IMR-90 (cell line): ENCODE measurements at regions not wholly inside any gene's neighbourhood (a gene's known extent, or its start where the extent isn't known, plus 50 kb on each side); places are given as distances from the start of the nearest gene placed in this dataset.

ENCODE experiments used
- ATAC-seq: fragments of 200-7000 bp; cut with Tn5 transposase; 2 replicates; pipeline ENCODE4 v1.9.1; 2020; ENCODE audit warnings: low read depth, mild to moderate bottlenecking, moderate library complexity
- BruUV-seq: library from RNA; stranded (reverse); fragments of 400-500 nt; replicated peaks from 2 replicates; lab custom pipeline; 2021; lab: Mats Ljungman, UMichigan
- CTCF ChIA-PET: fragments of 300-600 bp; formaldehyde crosslinking; extraction: SDS; loops from one replicate; lab custom pipeline; 2021; ENCODE audit warnings: antibody characterized with exemption; lab: Yijun Ruan, JAX
- POLR2A ChIA-PET: fragments of 300-600 bp; sonication (Branson Sonifier 250); formaldehyde crosslinking; loops from one replicate; lab custom pipeline; 2022; ENCODE audit warnings: antibody characterized with exemption; ENCODE audit not compliant: unreplicated experiment; lab: Charles Lee
- DNase-seq: peaks from one replicate; pipeline ENCODE4 v3.0.0; 2013
- H2AFZ ChIP-seq: replicated peaks from 2 replicates; pipeline ENCODE3; 2013; ENCODE audit warnings: low read length, mild to moderate bottlenecking; ENCODE audit not compliant: poor library complexity
- H2AK5ac ChIP-seq: 2 replicates; pipeline ENCODE4 v1.6.1; 2013; ENCODE audit warnings: low read depth, low read length, inconsistent platforms
- H2AK9ac ChIP-seq: replicated peaks from 2 replicates; pipeline ENCODE3; 2013; ENCODE audit warnings: mild to moderate bottlenecking, low read depth, low read length, moderate library complexity; ENCODE audit not compliant: poor library complexity
- H2BK120ac ChIP-seq: 2 replicates; pipeline ENCODE4 v1.6.1; 2013; ENCODE audit warnings: low read depth, low read length, inconsistent platforms
- H2BK15ac ChIP-seq: 3 replicates; pipeline ENCODE4 v1.6.1; 2013; ENCODE audit warnings: low read depth, low read length, inconsistent platforms
- H2BK20ac ChIP-seq: 2 replicates; pipeline ENCODE4 v1.6.1; 2013; ENCODE audit warnings: low read depth, mild to moderate bottlenecking, inconsistent platforms, low read length, moderate library complexity
- H2BK5ac ChIP-seq: 2 replicates; pipeline ENCODE4 v1.6.1; 2013; ENCODE audit warnings: mild to moderate bottlenecking, low read depth, low read length, inconsistent platforms; ENCODE audit not compliant: poor library complexity, severe bottlenecking
- H3K14ac ChIP-seq: replicated peaks from 2 replicates; pipeline ENCODE4 v1.6.1; 2013; ENCODE audit warnings: low read depth, low read length, inconsistent platforms
- H3K18ac ChIP-seq: 2 replicates; pipeline ENCODE4 v1.6.1; 2013; ENCODE audit warnings: low read depth, low read length, control low read depth
- H3K23ac ChIP-seq: 2 replicates; pipeline ENCODE4 v1.6.1; 2013; ENCODE audit warnings: low read depth, low read length, inconsistent platforms
- H3K27ac ChIP-seq: 2 replicates; pipeline ENCODE4 v1.5.1; 2013; ENCODE audit warnings: mild to moderate bottlenecking, control low read depth, low read length; ENCODE audit not compliant: insufficient read depth
- H3K27me3 ChIP-seq: 2 replicates; pipeline ENCODE4 v1.6.1; 2013; ENCODE audit warnings: low read length; ENCODE audit not compliant: control insufficient read depth, insufficient read depth
- H3K36me3 ChIP-seq: 2 replicates; pipeline ENCODE4 v1.6.1; 2013; ENCODE audit warnings: low read length, mixed read lengths; ENCODE audit not compliant: control insufficient read depth, insufficient read depth
- H3K4ac ChIP-seq: 2 replicates; pipeline ENCODE4 v1.6.1; 2013; ENCODE audit warnings: low read depth, low read length, inconsistent platforms
- H3K4me1 ChIP-seq: 2 replicates; pipeline ENCODE4 v1.6.1; 2013; ENCODE audit warnings: low read length, mixed read lengths; ENCODE audit not compliant: control insufficient read depth, insufficient read depth
- H3K4me2 ChIP-seq: 2 replicates; pipeline ENCODE4 v1.6.1; 2013; ENCODE audit warnings: low read depth, mild to moderate bottlenecking, control low read depth, low read length, moderate library complexity
- H3K4me3 ChIP-seq: 2 replicates; pipeline ENCODE4 v1.5.1; 2013; ENCODE audit warnings: low read depth, mild to moderate bottlenecking, control low read depth, low read length, moderate library complexity; ENCODE audit not compliant: insufficient read depth
- H3K56ac ChIP-seq: 2 replicates; pipeline ENCODE4 v1.6.1; 2013; ENCODE audit warnings: low read length, inconsistent platforms; ENCODE audit not compliant: insufficient read depth; ENCODE audit errors: extremely low read depth
- H3K79me1 ChIP-seq, 2 experiments: 2 replicates each; pipeline ENCODE4 v1.6.1; 2013; ENCODE audit warnings: low read length in 2 of 2, inconsistent platforms in 1 of 2, low read depth in 1 of 2
- H3K9ac ChIP-seq: 2 replicates; pipeline ENCODE4 v1.6.1; 2013; ENCODE audit warnings: low read depth, low read length, control low read depth
- H3K9me1 ChIP-seq: 2 replicates; pipeline ENCODE4 v1.6.1; 2013; ENCODE audit warnings: low read length, inconsistent platforms; ENCODE audit not compliant: insufficient read depth
- H3K9me3 ChIP-seq: 2 replicates; pipeline ENCODE4 v1.6.1; 2013; ENCODE audit warnings: low read length; ENCODE audit not compliant: control insufficient read depth, insufficient read depth
- H4K20me1 ChIP-seq: 2 replicates; pipeline ENCODE4 v1.6.1; 2013; ENCODE audit warnings: low read length, inconsistent platforms; ENCODE audit not compliant: insufficient read depth
- H4K5ac ChIP-seq: 2 replicates; pipeline ENCODE4 v1.6.1; 2013; ENCODE audit warnings: mild to moderate bottlenecking, low read depth, low read length, control low read depth
- H4K8ac ChIP-seq, 2 experiments: 2 replicates each; pipeline ENCODE4 v1.6.1; 2013; ENCODE audit warnings: low read depth in 2 of 2, low read length in 2 of 2, control low read depth in 1 of 2, inconsistent platforms in 1 of 2
- H4K91ac ChIP-seq: 2 replicates; pipeline ENCODE4 v1.6.1; 2013; ENCODE audit warnings: low read depth, low read length, inconsistent platforms; ENCODE audit not compliant: insufficient read depth
- BHLHE40 ChIP-seq: fragments of 150-350 bp; IDR thresholded peaks from 2 replicates; pipeline ENCODE4 v1.6.1; 2016; ENCODE audit warnings: mild to moderate bottlenecking, low read depth, low read length
- CEBPB ChIP-seq: IDR thresholded peaks from 2 replicates; pipeline ENCODE4 v1.6.1; 2012; ENCODE audit warnings: low read depth, low read length, improper control_type of control experiment
- CTCF ChIP-seq: conservative IDR thresholded peaks from 2 replicates; pipeline ENCODE4 v1.5.1; 2012; ENCODE audit warnings: mild to moderate bottlenecking, low read depth, low read length, improper control_type of control experiment
- FOS ChIP-seq: fragments of 150-350 bp; IDR thresholded peaks from 2 replicates; pipeline ENCODE4 v1.6.1; 2016; ENCODE audit warnings: low read depth, low read length
- MAFK ChIP-seq: IDR thresholded peaks from 2 replicates; pipeline ENCODE4 v1.6.1; 2012; ENCODE audit warnings: low read depth, low read length, improper control_type of control experiment
- MAZ ChIP-seq: IDR thresholded peaks from 2 replicates; pipeline ENCODE4 v1.6.1; 2012; ENCODE audit warnings: low read depth, mild to moderate bottlenecking, low read length, improper control_type of control experiment, moderate library complexity, borderline replicate concordance
- MXI1 ChIP-seq: IDR thresholded peaks from 2 replicates; pipeline ENCODE4 v1.6.1; 2012; ENCODE audit warnings: low read depth, mild to moderate bottlenecking, low read length, moderate library complexity, borderline replicate concordance
- NFE2L2 ChIP-seq: fragments of 150-350 bp; IDR thresholded peaks from 2 replicates; pipeline ENCODE4 v1.6.1; 2016; ENCODE audit warnings: low read depth, mild to moderate bottlenecking, low read length
- RFX5 ChIP-seq: IDR thresholded peaks from 2 replicates; pipeline ENCODE4 v1.8.0; 2012; ENCODE audit warnings: low read depth, mild to moderate bottlenecking, low read length, moderate library complexity
- SMC3 ChIP-seq: fragments of 150-350 bp; IDR thresholded peaks from 2 replicates; pipeline ENCODE4 v1.6.1; 2016; ENCODE audit warnings: low read depth, mild to moderate bottlenecking, antibody characterized with exemption, low read length, moderate library complexity
- dilution Hi-C: fragments of 300-500 bp; cut with HindIII; formaldehyde crosslinking; loops from one replicate; pipeline ENCODE4 v1.14.3; 2018; ENCODE audit warnings: low sequenced_read_pairs; ENCODE audit not compliant: unreplicated experiment
- in situ Hi-C: fragments of 300-500 bp; cut with MboI; formaldehyde crosslinking; loops from 3 replicates; pipeline ENCODE4 v1.14.3; 2019; ENCODE audit warnings: low sequenced_read_pairs, inconsistent platforms, mixed read lengths
- intact Hi-C: fragments of 100-400 bp; cut with micrococcal nuclease; formaldehyde crosslinking; loops from 2 replicates; pipeline ENCODE4 v1.10.0; 2022
- TF ChIP-seq, protein P1 (sequence below): fragments of 150-350 bp; IDR thresholded peaks from 2 replicates; pipeline ENCODE4 v1.6.1; 2016; ENCODE audit warnings: low read depth, mild to moderate bottlenecking, low read length, moderate library complexity, borderline replicate concordance

DNA sequence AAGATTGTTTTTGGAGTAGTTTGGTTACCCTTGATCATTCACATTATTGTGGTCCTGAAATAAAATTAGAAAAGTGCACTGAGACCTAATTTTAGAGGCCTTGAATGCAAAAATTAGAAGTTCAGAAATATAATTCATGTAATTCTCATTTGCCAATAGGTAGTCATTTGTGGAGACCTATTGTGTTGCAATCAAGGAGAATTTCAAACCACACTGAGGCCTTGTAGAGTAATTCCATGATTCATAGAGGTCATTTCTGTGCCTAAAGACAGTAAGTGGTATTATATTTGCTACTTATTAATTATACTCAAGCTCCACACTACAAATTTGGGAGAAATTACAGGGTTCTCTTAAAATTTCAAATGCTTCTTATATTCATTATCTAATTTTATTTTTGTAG lies 946.8 kb upstream of the POT1 start:
- intact Hi-C loops = no loop called here
- Histone ChIP-seq H3K9me3 (peaks cover 2% of the 10 kb centered on the region; the same call in 1 of the 2 replicates), H3K27me3 (no peaks in the 10 kb centered on the region), H3K4ac (no peak overlapping the region), H3K56ac (no peak overlapping the region), H2AK9ac (no peak overlapping the region), H3K4me1 (no peaks in the 10 kb centered on the region), H2AK5ac (no peak overlapping the region), H2BK5ac (no peak overlapping the region), H3K4me2 (no peak overlapping the region), H4K20me1 (no peaks in the 10 kb centered on the region), H3K36me3 (no peaks in the 10 kb centered on the region), H2AFZ (no peak overlapping the region), H3K18ac (no peak overlapping the region), H4K8ac (no peak overlapping the region), H4K5ac (no peak overlapping the region), H3K79me1 (no peaks in the 10 kb centered on the region), H3K14ac (no peak overlapping the region), H2BK15ac (no peak overlapping the region), H2BK120ac (no peak overlapping the region), H3K23ac (no peak overlapping the region), H3K9ac (no peak overlapping the region), H3K9me1 (no peaks in the 10 kb centered on the region), H4K91ac (no peak overlapping the region), H2BK20ac (no peak overlapping the region), H3K27ac (no peak overlapping the region), H3K4me3 (no peak overlapping the region)
- no TSS peak for BruUV-seq
- dilution Hi-C loops = no loop called here
- TF ChIP-seq, protein P1, sequence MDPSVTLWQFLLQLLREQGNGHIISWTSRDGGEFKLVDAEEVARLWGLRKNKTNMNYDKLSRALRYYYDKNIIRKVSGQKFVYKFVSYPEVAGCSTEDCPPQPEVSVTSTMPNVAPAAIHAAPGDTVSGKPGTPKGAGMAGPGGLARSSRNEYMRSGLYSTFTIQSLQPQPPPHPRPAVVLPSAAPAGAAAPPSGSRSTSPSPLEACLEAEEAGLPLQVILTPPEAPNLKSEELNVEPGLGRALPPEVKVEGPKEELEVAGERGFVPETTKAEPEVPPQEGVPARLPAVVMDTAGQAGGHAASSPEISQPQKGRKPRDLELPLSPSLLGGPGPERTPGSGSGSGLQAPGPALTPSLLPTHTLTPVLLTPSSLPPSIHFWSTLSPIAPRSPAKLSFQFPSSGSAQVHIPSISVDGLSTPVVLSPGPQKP = no peak
- TF ChIP-seq MAFK = no peak
- TF ChIP-seq MXI1 = no peak
- no peak for TF ChIP-seq CEBPB
- no peak for TF ChIP-seq CTCF
- TF ChIP-seq BHLHE40 = no peak
- no peak for TF ChIP-seq RFX5
- no peak for TF ChIP-seq NFE2L2
- no peak for TF ChIP-seq SMC3
- no peak for TF ChIP-seq MAZ
- TF ChIP-seq FOS = no peak
- ChIA-PET POLR2A (no interaction called here), CTCF (no interaction called here)
- in situ Hi-C loops = no loop called here
- ATAC-seq = no peak
- DNase-seq = no peak
